GM12878 (cell line): ENCODE measurements at regions not wholly inside any gene's neighbourhood (a gene's known extent, or its start where the extent isn't known, plus 50 kb on each side); places are given as distances from the start of the nearest gene placed in this dataset.

Source experiments
- BCL11A ChIP-seq: IDR thresholded peaks from 2 replicates; pipeline ENCODE4 v1.6.1; 2011; ENCODE audit warnings: low read depth, low read length
- CBX5 ChIP-seq: sonication (generic); IDR thresholded peaks from 2 replicates; pipeline ENCODE4 v1.6.1; 2016; ENCODE audit warnings: low read depth, moderate library complexity, mild to moderate bottlenecking, inconsistent platforms
- FOXM1 ChIP-seq: IDR thresholded peaks from 2 replicates; pipeline ENCODE4 v1.6.1; 2012; ENCODE audit warnings: low read depth, mild to moderate bottlenecking, inconsistent platforms, low read length, moderate library complexity
- HDGF ChIP-seq: fragments of 450-650 bp; IDR thresholded peaks from 2 replicates; pipeline ENCODE4 v1.6.1; 2016; ENCODE audit warnings: antibody characterized with exemption
- KAT2A ChIP-seq: conservative IDR thresholded peaks from 2 replicates; pipeline ENCODE4 v1.6.1; 2011; ENCODE audit warnings: low read depth, low read length; ENCODE audit not compliant: control insufficient read depth
- WRNIP1 ChIP-seq: IDR thresholded peaks from 2 replicates; pipeline ENCODE4 v1.6.1; 2011; ENCODE audit warnings: low read depth, low read length, improper control_type of control experiment, borderline replicate concordance
- TF ChIP-seq, protein P1 (sequence below): IDR thresholded peaks from 2 replicates; pipeline ENCODE4 v1.6.1; 2012; ENCODE audit warnings: improper control_type of control experiment, low read depth, low read length; ENCODE audit not compliant: insufficient replicate concordance
- TF ChIP-seq, protein P2 (sequence below): fragments of 150-350 bp; IDR thresholded peaks from 2 replicates; pipeline ENCODE4 v1.6.1; 2016; ENCODE audit warnings: low read depth, low read length

DNA sequence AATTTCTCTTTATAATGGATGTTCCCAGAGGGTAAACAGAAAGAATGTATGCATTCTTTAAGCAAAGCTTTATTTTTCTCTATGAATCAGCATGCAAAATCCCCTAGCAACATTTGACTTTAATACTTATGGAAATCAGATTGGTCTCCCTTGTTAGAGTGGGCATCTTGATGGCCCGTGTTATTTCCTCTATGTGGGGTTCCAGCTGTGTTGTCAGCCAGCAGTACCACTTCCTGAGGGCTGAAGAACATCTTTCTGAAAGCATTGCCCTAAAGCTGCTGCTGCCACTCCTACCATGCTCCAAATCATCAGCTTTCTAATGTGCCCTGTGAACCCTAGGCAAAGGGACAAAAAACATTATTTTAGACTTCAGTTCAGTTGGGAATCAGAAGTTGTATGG is 70.4 kb upstream of the HECTD2 start (continued):
- TF ChIP-seq, protein P1, sequence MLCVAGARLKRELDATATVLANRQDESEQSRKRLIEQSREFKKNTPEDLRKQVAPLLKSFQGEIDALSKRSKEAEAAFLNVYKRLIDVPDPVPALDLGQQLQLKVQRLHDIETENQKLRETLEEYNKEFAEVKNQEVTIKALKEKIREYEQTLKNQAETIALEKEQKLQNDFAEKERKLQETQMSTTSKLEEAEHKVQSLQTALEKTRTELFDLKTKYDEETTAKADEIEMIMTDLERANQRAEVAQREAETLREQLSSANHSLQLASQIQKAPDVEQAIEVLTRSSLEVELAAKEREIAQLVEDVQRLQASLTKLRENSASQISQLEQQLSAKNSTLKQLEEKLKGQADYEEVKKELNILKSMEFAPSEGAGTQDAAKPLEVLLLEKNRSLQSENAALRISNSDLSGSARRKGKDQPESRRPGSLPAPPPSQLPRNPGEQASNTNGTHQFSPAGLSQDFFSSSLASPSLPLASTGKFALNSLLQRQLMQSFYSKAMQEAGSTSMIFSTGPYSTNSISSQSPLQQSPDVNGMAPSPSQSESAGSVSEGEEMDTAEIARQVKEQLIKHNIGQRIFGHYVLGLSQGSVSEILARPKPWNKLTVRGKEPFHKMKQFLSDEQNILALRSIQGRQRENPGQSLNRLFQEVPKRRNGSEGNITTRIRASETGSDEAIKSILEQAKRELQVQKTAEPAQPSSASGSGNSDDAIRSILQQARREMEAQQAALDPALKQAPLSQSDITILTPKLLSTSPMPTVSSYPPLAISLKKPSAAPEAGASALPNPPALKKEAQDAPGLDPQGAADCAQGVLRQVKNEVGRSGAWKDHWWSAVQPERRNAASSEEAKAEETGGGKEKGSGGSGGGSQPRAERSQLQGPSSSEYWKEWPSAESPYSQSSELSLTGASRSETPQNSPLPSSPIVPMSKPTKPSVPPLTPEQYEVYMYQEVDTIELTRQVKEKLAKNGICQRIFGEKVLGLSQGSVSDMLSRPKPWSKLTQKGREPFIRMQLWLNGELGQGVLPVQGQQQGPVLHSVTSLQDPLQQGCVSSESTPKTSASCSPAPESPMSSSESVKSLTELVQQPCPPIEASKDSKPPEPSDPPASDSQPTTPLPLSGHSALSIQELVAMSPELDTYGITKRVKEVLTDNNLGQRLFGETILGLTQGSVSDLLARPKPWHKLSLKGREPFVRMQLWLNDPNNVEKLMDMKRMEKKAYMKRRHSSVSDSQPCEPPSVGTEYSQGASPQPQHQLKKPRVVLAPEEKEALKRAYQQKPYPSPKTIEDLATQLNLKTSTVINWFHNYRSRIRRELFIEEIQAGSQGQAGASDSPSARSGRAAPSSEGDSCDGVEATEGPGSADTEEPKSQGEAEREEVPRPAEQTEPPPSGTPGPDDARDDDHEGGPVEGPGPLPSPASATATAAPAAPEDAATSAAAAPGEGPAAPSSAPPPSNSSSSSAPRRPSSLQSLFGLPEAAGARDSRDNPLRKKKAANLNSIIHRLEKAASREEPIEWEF: no peak
- TF ChIP-seq, protein P2, sequence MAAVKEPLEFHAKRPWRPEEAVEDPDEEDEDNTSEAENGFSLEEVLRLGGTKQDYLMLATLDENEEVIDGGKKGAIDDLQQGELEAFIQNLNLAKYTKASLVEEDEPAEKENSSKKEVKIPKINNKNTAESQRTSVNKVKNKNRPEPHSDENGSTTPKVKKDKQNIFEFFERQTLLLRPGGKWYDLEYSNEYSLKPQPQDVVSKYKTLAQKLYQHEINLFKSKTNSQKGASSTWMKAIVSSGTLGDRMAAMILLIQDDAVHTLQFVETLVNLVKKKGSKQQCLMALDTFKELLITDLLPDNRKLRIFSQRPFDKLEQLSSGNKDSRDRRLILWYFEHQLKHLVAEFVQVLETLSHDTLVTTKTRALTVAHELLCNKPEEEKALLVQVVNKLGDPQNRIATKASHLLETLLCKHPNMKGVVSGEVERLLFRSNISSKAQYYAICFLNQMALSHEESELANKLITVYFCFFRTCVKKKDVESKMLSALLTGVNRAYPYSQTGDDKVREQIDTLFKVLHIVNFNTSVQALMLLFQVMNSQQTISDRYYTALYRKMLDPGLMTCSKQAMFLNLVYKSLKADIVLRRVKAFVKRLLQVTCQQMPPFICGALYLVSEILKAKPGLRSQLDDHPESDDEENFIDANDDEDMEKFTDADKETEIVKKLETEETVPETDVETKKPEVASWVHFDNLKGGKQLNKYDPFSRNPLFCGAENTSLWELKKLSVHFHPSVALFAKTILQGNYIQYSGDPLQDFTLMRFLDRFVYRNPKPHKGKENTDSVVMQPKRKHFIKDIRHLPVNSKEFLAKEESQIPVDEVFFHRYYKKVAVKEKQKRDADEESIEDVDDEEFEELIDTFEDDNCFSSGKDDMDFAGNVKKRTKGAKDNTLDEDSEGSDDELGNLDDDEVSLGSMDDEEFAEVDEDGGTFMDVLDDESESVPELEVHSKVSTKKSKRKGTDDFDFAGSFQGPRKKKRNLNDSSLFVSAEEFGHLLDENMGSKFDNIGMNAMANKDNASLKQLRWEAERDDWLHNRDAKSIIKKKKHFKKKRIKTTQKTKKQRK: no peak
- TF ChIP-seq BCL11A: no peak
- no peak for TF ChIP-seq WRNIP1
- no peak for TF ChIP-seq CBX5
- TF ChIP-seq KAT2A: no peak
- TF ChIP-seq HDGF: no peak
- TF ChIP-seq FOXM1: no peak
